Stimulated activated CD4-positive, alpha-beta T cell treated with anti-CD3 and anti-CD28 coated beads, Interleukin-1b, Interleukin-23, amount 100 ng/mL, for 24 hours (primary cell): ENCODE measurements at regions not wholly inside any gene's neighbourhood (a gene's known extent, or its start where the extent isn't known, plus 50 kb on each side); places are given as distances from the start of the nearest gene placed in this dataset.

Experiments used
- DNase-seq, 4 experiments: peaks; one replicate each; pipeline ENCODE4 v3.0.0-alpha.2; 2020; ENCODE audit warnings: low read depth in 4 of 4, low spot score in 1 of 4

GRCh38 chr3:42013691-42014457, 52.0 kb upstream of the ULK4 start:
- peak in 1 of 4 experiments; percentile 15 for DNase-seq

- DNase-seq = peak; percentile 47 to 64 (median 50)
Observed at GRCh38 chr3:42012935-42013690, 51.2 kb upstream of the ULK4 start.

- DNase-seq = no peak
Observed at GRCh38 chr3:42012383-42012934, 50.6 kb upstream of the ULK4 start.
